Liver (tissue), 8 donors: ENCODE measurements at regions not wholly inside any gene's neighbourhood (a gene's known extent, or its start where the extent isn't known, plus 50 kb on each side); places are given as distances from the start of the nearest gene placed in this dataset.

ENCODE experiments used
- DNase-seq: peaks from one replicate; pipeline ENCODE4 v3.0.0-alpha.2; 2017; ENCODE audit warnings: low spot score
- H3K27ac ChIP-seq, 2 donors: one replicate each; pipeline ENCODE4 v1.7.0; 2013; ENCODE audit warnings: inconsistent platforms in 2 of 2, low read length in 2 of 2, control low read depth in 1 of 2, low read depth in 1 of 2, mild to moderate bottlenecking in 1 of 2
- H3K27me3 ChIP-seq, 4 donors: one replicate each; pipeline versions ENCODE4 v1.6.1 to v1.7.0; 2013; ENCODE audit warnings: low read length in 3 of 4, inconsistent platforms in 1 of 4, mild to moderate bottlenecking in 1 of 4, moderate library complexity in 1 of 4; ENCODE audit not compliant: control insufficient read depth in 4 of 4, insufficient read depth in 4 of 4
- H3K36me3 ChIP-seq, 4 donors: one replicate each; pipeline versions ENCODE4 v1.6.1 to v1.7.0; 2013; ENCODE audit warnings: low read length in 3 of 4, mild to moderate bottlenecking in 3 of 4, low read depth in 1 of 4, moderate library complexity in 1 of 4; ENCODE audit not compliant: control insufficient read depth in 4 of 4, insufficient read depth in 3 of 4
- H3K4me1 ChIP-seq, 4 donors: one replicate each; pipeline versions ENCODE4 v1.6.1 to v1.7.0; 2013; ENCODE audit warnings: low read length in 3 of 4, mild to moderate bottlenecking in 3 of 4, moderate library complexity in 1 of 4; ENCODE audit not compliant: control insufficient read depth in 4 of 4, insufficient read depth in 4 of 4
- H3K4me3 ChIP-seq, 3 donors: one replicate each; pipeline versions ENCODE4 v1.6.1 to v1.7.0; 2013; ENCODE audit warnings: low read length in 3 of 3, control low read depth in 1 of 3, low read depth in 1 of 3, mild to moderate bottlenecking in 1 of 3
- H3K9ac ChIP-seq, 2 donors: one replicate each; pipeline ENCODE4 v1.7.0; 2013; ENCODE audit warnings: low read length in 2 of 2, mild to moderate bottlenecking in 2 of 2, moderate library complexity in 2 of 2, control low read depth in 1 of 2, low read depth in 1 of 2
- H3K9me3 ChIP-seq, 4 donors: one replicate each; pipeline versions ENCODE4 v1.6.1 to v1.7.0; 2013; ENCODE audit warnings: low read length in 3 of 4; ENCODE audit not compliant: control insufficient read depth in 4 of 4
- CTCF ChIP-seq: fragments of 150-350 bp; IDR thresholded peaks from 2 replicates; pipeline ENCODE4 v1.5.1; 2017; ENCODE audit warnings: improper control_type of control experiment, low read depth, low read length; ENCODE audit not compliant: missing input control
- EGR1 ChIP-seq, 2 donors: IDR thresholded peaks; 2 replicates each; pipeline ENCODE4 v1.6.1; 2016 to 2018; ENCODE audit warnings: antibody characterized with exemption in 2 of 2, low read depth in 2 of 2
- FOXA1 ChIP-seq: IDR thresholded peaks from 2 replicates; pipeline ENCODE4 v1.6.1; 2016; ENCODE audit warnings: antibody characterized with exemption
- FOXA2 ChIP-seq: IDR thresholded peaks from 2 replicates; pipeline ENCODE4 v1.6.1; 2016; ENCODE audit warnings: antibody characterized with exemption
- GABPA ChIP-seq, 2 donors: IDR thresholded peaks in 1 of 2; conservative IDR thresholded peaks in 1 of 2; 2 replicates each; pipeline ENCODE4 v1.6.1; 2016; ENCODE audit warnings: antibody characterized with exemption in 2 of 2, mild to moderate bottlenecking in 1 of 2, moderate library complexity in 1 of 2
- HNF4A ChIP-seq, 2 donors: conservative IDR thresholded peaks; 2 replicates each; pipeline ENCODE4 v1.6.1; 2016; ENCODE audit warnings: antibody characterized with exemption in 2 of 2, mild to moderate bottlenecking in 2 of 2
- HNF4G ChIP-seq: IDR thresholded peaks from 2 replicates; pipeline ENCODE4 v1.6.1; 2016; ENCODE audit warnings: antibody characterized with exemption
- JUND ChIP-seq, 2 donors: IDR thresholded peaks; 2 replicates each; pipeline ENCODE4 v1.6.1; 2016; ENCODE audit warnings: antibody characterized with exemption in 2 of 2
- NR2F2 ChIP-seq: IDR thresholded peaks from 2 replicates; pipeline ENCODE4 v1.6.1; 2016; ENCODE audit warnings: antibody characterized with exemption
- RAD21 ChIP-seq, 2 donors: IDR thresholded peaks; 2 replicates each; pipeline ENCODE4 v1.6.1; 2016; ENCODE audit warnings: antibody characterized with exemption in 2 of 2, mild to moderate bottlenecking in 2 of 2
- REST ChIP-seq: IDR thresholded peaks from 2 replicates; pipeline ENCODE4 v1.6.1; 2016; ENCODE audit warnings: antibody characterized with exemption, mild to moderate bottlenecking
- RXRA ChIP-seq, 2 donors: IDR thresholded peaks; 2 replicates each; pipeline ENCODE4 v1.6.1; 2017 to 2018; ENCODE audit warnings: antibody characterized with exemption in 2 of 2, mild to moderate bottlenecking in 1 of 2
- SP1 ChIP-seq: IDR thresholded peaks from 2 replicates; pipeline ENCODE4 v1.6.1; 2018; ENCODE audit warnings: antibody characterized with exemption, mild to moderate bottlenecking
- TAF1 ChIP-seq: conservative IDR thresholded peaks from 2 replicates; pipeline ENCODE4 v1.6.1; 2016; ENCODE audit warnings: antibody characterized with exemption, mild to moderate bottlenecking
- YY1 ChIP-seq: IDR thresholded peaks from 2 replicates; pipeline ENCODE4 v1.6.1; 2016; ENCODE audit warnings: antibody characterized with exemption, mild to moderate bottlenecking
- ZBTB33 ChIP-seq: IDR thresholded peaks from 2 replicates; pipeline ENCODE4 v1.6.1; 2016; ENCODE audit warnings: antibody characterized with exemption
- WGBS: extraction: QIAGEN DNeasy Blood & Tissue Kit; methylation state at CpG from one replicate; pipeline ENCODE4 v1.1.7; 2013; 5-methylcytosine and 5-hydroxymethylcytosine counted together
- donor health status: healthy.
- donor health status: healthy.
- donor health status: healthy.
- donor health status: healthy.
- donor health status: healthy.

GRCh38 chr4:123114084-123114914 is 191.9 kb upstream of the NUDT6 start:
- H3K9me3 ChIP-seq: no peaks in the 10 kb centered on the region
- TF ChIP-seq YY1 (no peak), NR2F2 (no peak), RAD21 (IDR thresholded peaks at IDR 0.05) (no peak), FOXA2 (no peak), HNF4A (conservative IDR thresholded peaks at IDR 0.05) (no peak), REST (no peak), JUND (IDR thresholded peaks at IDR 0.05) (no peak), EGR1 (IDR thresholded peaks at IDR 0.05; ENCODE audit: low read depth in 2 of 2) (no peak), CTCF (no peak), RXRA (IDR thresholded peaks at IDR 0.05) (no peak), FOXA1 (no peak), GABPA (IDR thresholded peaks at IDR 0.05 in 1 of 2, conservative IDR thresholded peaks at IDR 0.05 in 1 of 2) (no peak), HNF4G (no peak), SP1 (no peak), ZBTB33 (no peak), TAF1 (no peak)
- H3K27ac ChIP-seq: no peak overlapping the region
- WGBS: 97% methylated on average over 9 of the region's 9 CpGs
- DNase-seq: no peak
- H3K4me1 ChIP-seq: no peaks in the 10 kb centered on the region
- no peak overlapping the region for H3K4me3 ChIP-seq
- H3K9ac ChIP-seq: no peak overlapping the region
- no peaks in the 10 kb centered on the region for H3K27me3 ChIP-seq
- H3K36me3 ChIP-seq: no peaks in the 10 kb centered on the region
